ENCODE measurements at regions not wholly inside any gene's neighbourhood (a gene's known extent, or its start where the extent isn't known, plus 50 kb on each side); places are given as distances from the start of the nearest gene placed in this dataset.

- TF ChIP-seq CTCF (IDR thresholded peaks at IDR 0.05) (no peak), POLR2A (IDR thresholded peaks at IDR 0.05) (no peak), POLR2AphosphoS5 (IDR thresholded peaks at IDR 0.05) (no peak)
Measured at GRCh38 chr7:109638321-109638720, 1068.6 kb downstream of the DNAJB9 start.
